ENCODE measurements at regions not wholly inside any gene's neighbourhood (a gene's known extent, or its start where the extent isn't known, plus 50 kb on each side); places are given as distances from the start of the nearest gene placed in this dataset.
"Not testable (repeated sequence)": the region's sequence is repeated elsewhere in the genome, so short reads cannot be mapped to it uniquely, and the experiment has no call there.

DNA sequence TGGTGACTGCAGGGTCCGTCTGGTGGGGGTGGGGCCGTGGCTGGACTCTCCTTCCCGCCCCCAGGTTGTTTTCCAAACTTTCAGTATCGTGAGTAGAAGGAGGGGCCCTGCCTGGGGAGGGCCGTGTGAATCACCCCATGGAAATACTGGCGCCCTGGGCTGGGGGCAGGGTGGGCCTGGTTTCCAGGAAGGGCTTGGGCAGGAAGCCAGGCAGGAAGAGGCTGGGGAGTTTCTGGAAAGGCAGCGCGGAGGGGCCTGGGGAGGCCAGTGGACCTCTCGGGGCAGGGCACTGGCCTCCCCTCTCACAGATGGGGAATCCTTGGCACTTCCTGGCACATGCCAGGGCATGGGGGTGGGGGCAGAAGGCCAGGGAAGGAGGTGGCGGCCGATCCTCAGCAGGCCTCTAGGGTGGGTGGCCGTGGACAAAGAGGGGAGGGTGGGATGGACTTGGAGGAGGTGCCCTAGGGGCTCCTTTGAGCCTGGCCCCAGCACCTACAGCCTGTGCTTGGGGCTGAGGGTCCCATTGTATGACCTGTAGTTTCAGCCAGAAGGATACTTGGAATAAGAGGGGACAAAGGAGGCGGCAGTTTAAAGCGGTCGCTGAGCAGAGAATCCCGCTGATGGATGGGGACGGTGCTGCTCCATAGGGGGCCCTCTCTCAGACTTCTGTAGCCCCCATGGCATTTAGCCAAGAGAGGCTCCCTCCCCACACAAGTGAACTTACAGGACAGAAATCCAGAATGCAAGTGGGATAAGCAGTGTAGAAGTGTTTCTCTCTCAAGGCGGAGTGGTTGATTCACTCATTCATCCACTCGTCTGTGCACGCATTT, 56.5 kb upstream of the GATA2 start:
- DNase-seq (ENCODE audit: low read depth in 2 of 2), result peak; percentile 85 to 91

DNA sequence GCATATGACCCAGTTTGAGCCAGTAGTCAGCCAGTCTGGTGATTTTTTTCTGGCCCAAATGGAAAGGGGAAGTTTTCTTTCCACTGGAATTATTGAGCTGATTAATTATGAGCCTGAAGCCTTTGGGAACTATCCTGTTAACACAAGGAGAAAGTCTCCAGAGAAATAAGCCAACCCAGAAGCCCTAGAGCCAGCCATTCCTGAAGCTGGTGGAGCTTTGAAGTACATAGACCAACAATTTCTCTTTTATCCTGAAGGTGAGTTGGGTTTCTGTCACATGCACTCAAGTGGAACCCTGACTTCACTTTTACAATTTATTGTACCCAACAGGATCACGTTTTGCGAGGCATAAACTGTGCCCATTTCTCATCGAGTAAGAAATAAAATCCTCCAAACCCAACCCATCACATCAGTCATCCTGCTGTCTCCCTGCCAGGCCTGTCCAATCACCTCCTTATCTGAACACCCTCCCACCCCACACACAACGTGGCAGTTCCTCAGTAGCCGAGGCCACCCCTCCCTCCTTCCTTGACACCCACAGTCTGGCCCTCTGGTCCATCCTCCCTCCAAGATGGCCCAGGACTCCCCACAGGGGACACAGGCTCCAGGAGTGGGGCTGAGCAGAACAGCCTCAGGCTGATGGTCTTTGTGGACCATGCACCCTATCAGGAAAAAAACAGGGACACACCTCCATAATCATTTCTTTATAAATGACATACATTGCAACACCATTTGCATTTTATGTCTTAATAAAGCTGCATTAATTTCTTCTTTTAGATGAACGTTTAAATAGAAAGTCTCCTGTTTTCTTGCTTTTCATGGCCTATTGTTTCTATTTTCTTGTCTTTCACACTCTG, 55.7 kb upstream of the GATA2 start:
- peak; percentile 34 to 75 for DNase-seq (ENCODE audit: low read depth in 2 of 2)

DNA sequence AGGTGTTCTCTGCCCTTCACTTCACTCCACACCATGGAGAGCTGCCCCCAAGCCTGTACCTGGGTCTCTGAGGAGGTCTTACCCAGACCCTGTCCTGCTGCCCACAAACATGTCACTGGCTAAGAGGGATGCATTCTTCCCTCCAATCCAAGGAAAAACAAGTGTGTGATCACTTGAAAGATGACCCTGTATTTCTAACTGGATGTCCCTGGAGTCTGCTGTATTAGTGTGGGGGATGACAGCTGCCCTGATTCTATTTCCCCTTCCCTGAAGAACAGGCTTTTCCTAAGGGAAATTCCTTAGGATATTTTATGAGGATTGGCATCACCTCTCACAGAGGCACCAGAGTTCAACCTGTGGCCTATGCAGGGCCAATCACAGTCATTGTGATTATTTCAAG, 55.0 kb upstream of the GATA2 start:
- DNase-seq (ENCODE audit: low read depth in 2 of 2), result no peak

DNA sequence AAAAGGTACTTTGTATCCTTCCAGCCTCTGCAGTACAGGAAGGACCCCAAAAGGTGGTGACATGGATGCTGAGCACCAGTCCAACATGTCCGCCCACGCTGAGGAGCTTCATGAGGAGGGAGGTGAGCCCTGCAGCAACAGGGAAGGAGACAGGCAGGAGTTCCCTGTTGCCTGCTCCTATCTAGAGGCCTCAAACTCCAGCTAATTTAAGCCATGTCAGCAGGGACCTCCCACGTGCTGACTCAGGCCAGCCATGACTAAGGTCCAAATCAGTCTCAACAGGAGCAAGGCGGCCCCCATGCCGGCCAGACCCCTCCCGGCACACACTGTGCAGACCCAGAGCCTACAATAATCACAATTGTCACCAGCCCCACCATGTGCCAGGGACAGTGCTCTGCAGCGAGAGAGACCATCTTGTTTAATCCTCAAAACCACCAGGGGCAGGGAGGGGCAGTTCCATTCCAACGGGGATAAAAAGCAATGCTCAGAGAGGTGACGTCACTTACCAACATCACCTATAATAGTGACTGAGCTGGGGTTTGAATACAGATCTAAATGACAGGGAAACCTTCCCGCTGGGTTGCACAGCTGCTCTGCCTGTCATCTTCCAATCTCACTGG, 54.5 kb upstream of the GATA2 start:
- no peak for DNase-seq (ENCODE audit: low read depth in 2 of 2)

DNA sequence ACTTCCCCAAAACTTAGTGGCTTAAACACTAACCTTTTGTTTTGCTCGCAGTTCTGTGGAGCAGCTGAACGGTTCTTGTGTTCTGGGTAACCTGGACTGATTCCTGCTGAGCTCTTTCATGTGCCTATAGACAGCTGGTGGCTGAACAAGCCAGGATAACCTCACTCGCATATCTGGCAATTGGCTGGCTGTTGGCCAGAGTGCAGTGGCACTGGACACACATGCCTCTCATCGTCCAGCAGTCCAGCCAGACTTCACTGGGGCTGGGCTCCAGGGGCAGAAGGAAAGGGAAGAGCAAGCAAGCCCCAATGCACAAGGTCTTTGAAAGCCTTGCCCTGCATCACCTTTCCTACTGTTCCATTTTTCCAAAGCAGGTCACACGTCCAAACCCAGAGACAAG, 53.6 kb upstream of the GATA2 start:
- DNase-seq (ENCODE audit: low read depth in 2 of 2), result no peak

DNA sequence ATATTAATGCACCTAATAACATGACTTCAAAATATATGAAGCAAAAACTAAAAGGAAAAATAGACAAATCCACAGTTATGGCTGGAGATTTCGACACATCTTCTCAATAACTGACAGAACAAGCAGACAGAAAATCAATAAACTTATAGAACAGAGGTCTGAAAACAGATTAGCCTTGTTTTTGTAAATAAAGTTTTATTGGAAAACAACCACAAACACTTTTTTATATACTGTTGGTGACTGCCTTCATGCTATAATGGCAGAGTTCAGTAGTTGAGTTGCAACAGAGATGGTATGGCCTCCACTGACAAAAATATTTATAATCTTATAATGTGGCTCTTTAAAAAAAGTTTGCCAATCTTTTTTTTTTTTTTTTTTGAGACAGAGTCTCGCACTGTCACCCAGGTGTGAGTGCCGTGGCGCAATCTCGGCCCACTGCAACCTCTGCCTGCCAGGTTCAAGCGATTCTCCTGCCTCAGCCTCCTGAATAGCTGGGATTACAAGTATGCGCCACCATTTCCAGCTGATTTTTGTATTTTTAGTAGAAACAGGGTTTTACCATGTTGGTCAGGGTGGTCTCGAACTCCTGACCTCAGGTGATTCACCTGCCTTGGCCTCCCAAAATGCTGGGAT, 52.2 kb upstream of the GATA2 start:
- no peak for DNase-seq (ENCODE audit: low read depth in 2 of 2)

DNA sequence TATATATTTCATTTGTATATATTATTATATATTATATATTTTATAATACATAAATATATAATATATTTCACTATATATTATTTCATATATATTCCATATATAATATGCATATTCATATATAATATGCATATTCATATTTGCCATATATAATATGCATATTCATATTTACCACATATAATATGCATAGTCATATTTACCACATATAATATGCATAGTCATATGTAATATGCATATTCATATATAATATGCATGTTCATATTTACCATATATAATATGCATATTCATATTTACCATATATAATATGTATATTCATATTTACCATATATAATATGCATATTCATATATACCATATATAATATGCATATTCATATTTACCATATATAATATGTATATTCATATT, 51.2 kb upstream of the GATA2 start:
- no peak for DNase-seq (ENCODE audit: low read depth in 2 of 2)

DNA sequence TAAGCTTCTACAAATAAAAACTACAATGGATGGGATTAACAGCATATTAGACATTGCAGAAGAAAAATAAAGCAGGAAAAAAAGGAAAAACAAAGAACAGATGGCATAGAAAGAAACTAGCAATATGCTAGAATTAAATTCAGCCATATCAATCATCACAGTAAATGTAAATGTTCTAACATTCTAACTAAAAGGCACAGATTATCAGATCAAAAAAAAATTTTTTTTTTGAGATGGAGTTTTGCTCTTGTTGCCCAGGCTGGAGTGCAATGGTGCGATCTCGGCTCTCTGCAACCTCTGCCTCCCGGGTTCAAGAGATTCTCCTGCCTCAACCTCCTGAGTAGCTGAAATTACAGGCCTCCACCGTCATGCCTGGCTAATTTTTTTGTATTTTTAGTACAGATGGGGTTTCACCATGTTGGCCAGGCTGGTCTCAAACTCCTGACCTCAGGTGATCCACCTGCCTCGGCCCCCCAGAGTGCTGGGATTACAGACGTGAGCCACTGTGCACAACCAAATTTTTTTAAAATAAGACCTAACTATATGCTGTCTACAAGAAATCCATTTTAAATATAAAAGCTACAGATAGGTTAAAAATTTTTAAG, 50.7 kb upstream of the GATA2 start:
- not testable (repeated sequence) for DNase-seq (ENCODE audit: low read depth in 2 of 2)
